Activated gamma-delta T cell treated with Interleukin-2 at 50 U/mL for 16 hours (primary cell): ENCODE measurements at regions not wholly inside any gene's neighbourhood (a gene's known extent, or its start where the extent isn't known, plus 50 kb on each side); places are given as distances from the start of the nearest gene placed in this dataset.

ENCODE experiments used
- DNase-seq: peaks from one replicate; pipeline ENCODE4 v3.0.0-alpha.2; 2020

DNA sequence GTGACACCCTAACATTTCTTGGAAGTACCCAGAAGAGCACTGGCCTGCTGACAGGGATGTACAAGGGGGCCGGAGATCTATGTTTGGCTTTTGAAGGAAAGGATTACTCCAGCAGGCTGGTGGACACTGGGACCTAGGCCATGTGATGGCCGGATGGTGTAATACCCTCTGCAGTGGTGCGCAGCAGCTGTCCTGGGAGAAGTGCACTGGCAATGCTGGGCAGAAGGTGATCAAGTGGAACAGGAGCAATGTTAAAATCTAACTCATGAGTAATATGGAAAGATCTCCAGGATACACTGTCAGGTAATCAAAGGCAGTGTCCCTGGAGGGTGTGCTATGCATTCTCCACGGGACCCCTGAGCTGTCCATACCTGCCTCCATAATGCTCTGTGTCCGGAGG is 71.2 kb upstream of the POMGNT2 start:
- DNase-seq, result no peak

DNA sequence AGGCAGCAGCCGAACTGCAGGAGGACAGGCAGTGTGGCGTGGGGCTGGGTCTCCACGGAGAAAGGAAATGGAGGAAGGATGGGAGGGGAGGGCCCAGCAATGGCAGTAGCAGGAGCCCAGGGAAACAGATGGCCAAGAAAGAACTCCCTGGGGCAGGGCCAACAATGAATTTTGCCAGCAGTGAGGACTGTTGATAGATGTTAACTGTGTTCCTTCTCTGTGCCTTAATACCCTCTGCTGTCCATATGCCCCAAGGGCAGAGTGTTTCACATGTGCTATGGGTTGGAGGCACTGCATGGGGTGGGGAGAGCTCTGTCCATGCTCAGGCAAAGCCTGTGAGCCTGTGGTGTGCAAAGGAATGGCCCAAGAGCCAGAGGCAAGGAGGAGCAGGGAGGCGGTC is 70.8 kb upstream of the POMGNT2 start:
- no peak for DNase-seq

DNA sequence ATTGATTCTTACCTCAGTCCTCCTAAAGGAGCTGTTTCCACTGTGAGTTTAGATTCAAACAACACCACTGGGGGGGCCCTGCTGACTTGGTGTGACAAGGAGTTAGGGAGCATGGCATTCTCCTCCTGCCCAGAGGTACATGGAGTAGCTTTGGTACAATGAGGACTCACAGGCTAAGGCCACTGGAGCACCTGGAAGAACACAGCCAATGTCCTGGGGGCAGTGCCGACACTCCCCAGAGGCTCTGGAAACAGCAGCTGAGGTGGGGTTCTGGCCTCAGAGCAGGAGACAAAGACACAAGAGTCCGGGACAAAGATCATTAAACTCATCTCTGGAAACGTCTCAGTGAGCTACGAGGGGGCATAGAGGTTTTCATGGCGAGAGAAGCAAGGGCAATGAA is 69.7 kb upstream of the POMGNT2 start:
- DNase-seq, result no peak

- DNase-seq, result no peak
These were observed 68.1 kb upstream of the POMGNT2 start for GRCh38 chr3:43173949-43174348.

DNA sequence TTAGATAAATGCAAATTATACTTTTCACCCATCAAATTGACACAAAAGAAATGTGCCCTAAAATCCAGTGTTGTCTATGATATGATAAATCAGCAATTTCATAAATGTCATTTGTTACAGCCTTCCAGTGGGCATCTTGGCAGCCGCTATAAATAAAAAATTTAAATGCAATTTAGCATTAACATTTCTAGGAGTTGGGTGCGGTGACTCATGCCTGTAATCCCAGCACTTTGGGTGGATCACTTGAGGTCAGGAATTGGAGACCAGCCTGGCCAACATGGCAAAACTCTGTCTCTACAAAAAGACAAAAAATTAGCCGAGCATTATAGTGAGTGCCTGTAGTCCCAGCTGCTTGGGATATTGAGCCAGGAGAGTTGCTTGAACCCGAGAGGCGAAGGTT is 65.9 kb upstream of the POMGNT2 start:
- DNase-seq, result no peak

DNA sequence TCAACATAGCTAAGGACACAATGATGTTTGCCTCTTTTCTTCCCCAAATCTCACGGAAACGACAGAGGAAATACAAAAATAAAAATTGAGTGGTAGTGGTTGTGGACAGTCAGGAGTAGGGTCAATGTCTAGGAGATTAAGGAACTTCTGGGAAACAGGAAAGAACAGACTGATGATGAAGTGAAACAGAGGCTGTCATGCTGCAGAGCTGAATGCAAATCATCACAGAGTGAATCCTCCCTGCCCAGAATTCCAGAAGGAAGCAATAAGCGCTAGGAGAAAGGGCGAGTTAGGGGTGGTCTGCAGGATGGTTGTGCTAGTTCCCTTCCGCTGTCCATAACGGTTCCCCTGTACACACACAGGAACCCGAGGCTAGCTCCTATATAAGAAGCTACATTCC is 64.7 kb upstream of the POMGNT2 start:
- no peak for DNase-seq

DNA sequence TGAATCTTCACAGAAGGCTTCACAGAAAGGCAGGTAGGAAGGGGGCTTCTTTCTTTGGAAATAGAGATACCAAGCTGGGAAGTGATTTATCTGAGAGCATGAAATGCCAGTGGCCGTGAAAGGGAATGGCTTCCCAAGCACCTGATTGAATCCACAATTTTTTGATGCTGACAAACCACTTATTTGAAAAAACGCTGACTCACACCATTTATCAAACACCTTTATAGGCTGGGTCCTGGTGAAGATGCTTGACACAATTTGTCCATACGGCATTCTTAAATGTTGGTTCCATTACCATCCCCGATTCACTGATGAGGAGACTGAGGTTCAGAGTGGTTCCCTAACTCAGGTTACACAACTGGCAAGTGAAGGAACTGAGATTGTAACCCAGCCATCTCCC is 64.1 kb upstream of the POMGNT2 start:
- DNase-seq, result no peak

GRCh38 chr3:43166406-43166805 is 60.5 kb upstream of the POMGNT2 start:
- DNase-seq, result no peak

DNA sequence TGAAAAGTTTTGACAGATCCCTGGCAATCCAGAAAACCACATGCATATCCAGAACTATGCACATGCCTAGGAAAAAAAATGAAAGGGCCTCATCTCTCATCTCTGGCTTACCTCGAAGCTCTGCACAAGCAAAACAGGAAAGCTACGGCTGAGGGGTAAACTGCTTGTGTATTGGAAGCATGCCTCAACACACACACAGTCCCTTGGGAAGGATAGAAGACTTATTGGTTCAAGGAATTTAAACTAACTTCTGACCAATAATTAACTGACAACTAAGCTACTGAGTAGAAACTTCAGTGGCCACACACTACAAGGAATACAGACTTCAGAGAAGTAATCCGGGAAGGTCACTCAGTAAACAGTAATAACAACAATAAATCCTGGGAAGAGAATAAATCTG is 59.9 kb upstream of the POMGNT2 start:
- DNase-seq, result no peak

- DNase-seq, result no peak
These were observed 58.1 kb upstream of the POMGNT2 start for GRCh38 chr3:43163895-43164493.

GRCh38 chr3:43162230-43163084 is 56.6 kb upstream of the POMGNT2 start:
- DNase-seq, result peak; percentile 56

GRCh38 chr3:43161684-43162229 is 55.9 kb upstream of the POMGNT2 start:
- no peak for DNase-seq

DNA sequence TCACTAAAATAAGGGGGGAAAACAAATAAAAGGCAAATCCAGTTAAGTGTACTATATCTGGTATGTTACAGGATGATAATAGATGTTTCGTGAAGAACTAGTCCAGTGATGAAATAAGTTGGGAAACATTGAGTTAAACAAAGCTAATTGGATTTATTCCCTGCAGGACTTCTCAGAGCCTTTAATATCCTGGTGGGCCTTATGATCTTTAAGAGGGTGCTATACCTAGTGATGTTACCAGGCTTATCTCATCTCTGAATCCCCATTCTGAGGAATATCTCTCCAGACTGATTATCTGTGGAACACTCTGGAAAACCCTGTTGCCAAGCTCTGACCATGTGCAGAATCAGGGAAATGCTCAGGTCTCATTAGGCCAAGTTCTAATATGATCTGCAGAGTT is 54.8 kb upstream of the POMGNT2 start:
- no peak for DNase-seq

DNA sequence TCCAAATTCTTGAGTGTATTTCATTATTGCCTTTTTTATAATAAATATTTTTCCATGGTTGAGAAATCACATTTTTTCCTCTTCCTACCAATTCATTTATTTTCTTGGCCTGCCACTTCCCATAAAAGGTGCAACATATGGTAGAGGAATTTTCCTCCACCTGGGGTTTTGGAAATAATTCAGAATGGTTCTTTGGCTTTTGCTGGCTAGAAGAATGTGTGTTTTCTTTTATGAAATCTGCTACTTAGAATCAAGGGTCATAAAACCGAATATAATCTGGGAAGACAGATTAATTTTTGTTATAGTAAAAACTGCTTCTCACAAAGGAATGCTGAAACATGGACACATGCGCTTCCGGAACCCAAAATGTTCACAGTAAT is 54.0 kb upstream of the POMGNT2 start:
- no peak for DNase-seq

DNA sequence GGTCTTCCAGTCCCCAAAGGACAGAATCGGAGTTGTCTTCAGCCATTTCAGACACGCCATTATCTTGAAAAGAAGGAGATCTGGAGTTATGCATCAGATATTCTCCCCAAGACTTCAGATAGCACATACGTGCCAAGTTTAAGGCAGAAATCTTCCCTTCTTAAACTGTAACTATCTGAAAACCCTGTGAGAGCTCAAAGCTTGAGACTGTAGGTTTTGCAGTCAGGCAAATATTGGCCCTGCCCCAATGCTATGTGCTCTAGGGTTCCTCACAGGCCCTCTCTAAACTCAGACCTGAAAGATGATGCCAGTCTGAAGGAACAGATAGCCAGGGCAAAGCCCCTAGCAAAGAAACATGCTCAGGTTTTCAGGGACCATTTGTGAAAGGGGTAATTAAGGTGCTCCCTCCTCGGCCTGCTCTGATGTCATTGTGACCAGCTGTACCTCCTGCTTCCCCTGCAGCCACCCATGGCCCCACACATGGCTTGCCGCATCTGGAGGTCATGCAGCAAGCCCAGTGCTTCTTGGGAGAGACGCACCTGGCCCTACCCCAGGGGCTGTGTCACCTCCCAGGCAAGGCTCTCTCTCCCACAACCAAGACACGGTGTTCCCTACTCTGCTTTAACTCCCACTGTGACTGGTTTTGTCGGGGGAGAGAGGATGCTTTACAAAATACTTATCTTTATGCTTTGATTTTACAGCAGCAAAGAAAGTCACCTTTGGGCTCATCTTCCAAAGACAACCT is 53.4 kb upstream of the POMGNT2 start:
- no peak for DNase-seq

GRCh38 chr3:43156812-43157455 is 51.1 kb upstream of the POMGNT2 start:
- no peak for DNase-seq

DNA sequence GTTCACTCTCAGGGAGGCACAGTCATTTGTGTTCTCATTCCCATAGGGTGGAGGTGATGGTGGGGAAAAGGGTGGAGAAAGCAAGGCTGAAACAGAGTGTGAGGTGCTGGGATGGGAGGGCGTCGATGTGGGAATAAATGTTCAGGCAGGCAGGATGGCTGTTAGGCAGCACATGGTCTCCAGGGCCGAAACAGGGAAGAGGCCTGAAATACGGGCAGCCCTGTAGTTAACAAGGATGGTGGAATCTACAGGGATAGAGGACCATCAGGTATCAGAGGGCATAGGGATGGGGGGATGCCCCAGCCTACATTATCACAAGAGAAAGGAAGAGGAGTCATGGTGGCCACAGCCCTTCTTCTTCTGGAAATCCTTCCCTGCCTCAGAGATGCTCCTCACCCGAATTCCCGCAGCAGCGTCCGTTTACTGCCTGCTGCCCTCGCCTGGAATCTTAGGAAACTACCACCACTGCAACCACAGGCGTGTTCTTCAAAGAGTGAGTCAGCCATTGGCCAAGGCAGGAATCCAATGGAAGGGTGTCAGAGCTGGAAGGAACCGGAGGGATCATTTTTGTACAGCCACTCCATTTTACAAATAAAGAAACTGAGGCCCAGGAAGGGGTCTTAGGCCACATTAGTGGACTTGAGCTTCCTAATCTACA is 49.7 kb upstream of the POMGNT2 start:
- DNase-seq, result no peak
